Breast epithelium (tissue), 3 donors: ENCODE measurements at regions not wholly inside any gene's neighbourhood (a gene's known extent, or its start where the extent isn't known, plus 50 kb on each side); places are given as distances from the start of the nearest gene placed in this dataset.

Experiments used
- CTCF ChIP-seq, 3 donors: fragments of 450-650 bp; IDR thresholded peaks; one replicate each; pipeline ENCODE4 v1.5.1; 2016 to 2017; ENCODE audit warnings: antibody characterized with exemption in 3 of 3, mild to moderate bottlenecking in 3 of 3, moderate library complexity in 3 of 3
- POLR2A ChIP-seq: fragments of 450-650 bp; IDR thresholded peaks from one replicate; pipeline ENCODE4 v1.6.1; 2016; ENCODE audit warnings: antibody characterized with exemption, mild to moderate bottlenecking, moderate library complexity

GRCh38 chr10:10625491-10625890, 392.2 kb upstream of the CELF2 start:
- TF ChIP-seq CTCF (IDR thresholded peaks at IDR 0.05) = no peak
- no peak for TF ChIP-seq POLR2A
